ENCODE measurements at regions not wholly inside any gene's neighbourhood (a gene's known extent, or its start where the extent isn't known, plus 50 kb on each side); places are given as distances from the start of the nearest gene placed in this dataset.

GRCh38 chr2:111694700-111695101, 189.3 kb downstream of the ANAPC1 start:
- Histone ChIP-seq H3K9ac (ENCODE audit: low read depth, low read length, poor library complexity, severe bottlenecking) (no peak overlapping the region), H3K9me3 (ENCODE audit: insufficient read depth, low read depth, low read length) (no peaks in the 10 kb centered on the region), H4K20me1 (ENCODE audit: insufficient read depth, low read length, poor library complexity, severe bottlenecking) (no peaks in the 10 kb centered on the region), H3F3A (ENCODE audit: low read depth) (no peaks in the 10 kb centered on the region), H3K4me3 (ENCODE audit: low read length, poor library complexity, severe bottlenecking) (no peak overlapping the region), H3K4me2 (ENCODE audit: low read depth, low read length, poor library complexity, severe bottlenecking) (no peak overlapping the region), H2AFZ (ENCODE audit: low read length) (no peak overlapping the region), H3K9me2 (replicated peaks; ENCODE audit: low read depth, low read length) (no peaks in the 10 kb centered on the region), H3K4me1 (ENCODE audit: insufficient read depth, low read length, poor library complexity, severe bottlenecking) (peaks cover 25% of the 10 kb centered on the region), H3K27me3 (ENCODE audit: insufficient read depth, low read length, poor library complexity, severe bottlenecking) (no peaks in the 10 kb centered on the region), H3K36me3 (ENCODE audit: insufficient read depth, low read length) (no peaks in the 10 kb centered on the region), H3K79me2 (ENCODE audit: insufficient read depth, low read length) (no peaks in the 10 kb centered on the region)
- no peak for TF ChIP-seq EZH2phosphoT487 (IDR thresholded peaks at IDR 0.05; ENCODE audit: borderline replicate concordance)
- no peak for TF ChIP-seq CTCF (conservative IDR thresholded peaks at IDR 0.05; ENCODE audit: low read length)

- H3K4me2 ChIP-seq (ENCODE audit: low read depth, low read length, poor library complexity, severe bottlenecking): no peak overlapping the region
- no peak overlapping the region for H2AFZ ChIP-seq (ENCODE audit: low read length)
- H3K36me3 ChIP-seq (ENCODE audit: insufficient read depth, low read length): no peaks in the 10 kb centered on the region
- no peaks in the 10 kb centered on the region for H3K9me3 ChIP-seq (ENCODE audit: insufficient read depth, low read depth, low read length)
- H4K20me1 ChIP-seq (ENCODE audit: insufficient read depth, low read length, poor library complexity, severe bottlenecking): no peaks in the 10 kb centered on the region
- TF ChIP-seq CTCF (conservative IDR thresholded peaks at IDR 0.05; ENCODE audit: low read length): no peak
- no peak for TF ChIP-seq EZH2phosphoT487 (IDR thresholded peaks at IDR 0.05; ENCODE audit: borderline replicate concordance)
- no peaks in the 10 kb centered on the region for H3F3A ChIP-seq (ENCODE audit: low read depth)
- no peaks in the 10 kb centered on the region for H3K27me3 ChIP-seq (ENCODE audit: insufficient read depth, low read length, poor library complexity, severe bottlenecking)
- no peaks in the 10 kb centered on the region for H3K79me2 ChIP-seq (ENCODE audit: insufficient read depth, low read length)
- H3K4me3 ChIP-seq (ENCODE audit: low read length, poor library complexity, severe bottlenecking): no peak overlapping the region
- H3K9me2 ChIP-seq (replicated peaks; ENCODE audit: low read depth, low read length): no peaks in the 10 kb centered on the region
- H3K4me1 ChIP-seq (ENCODE audit: insufficient read depth, low read length, poor library complexity, severe bottlenecking): peaks cover 28% of the 10 kb centered on the region
- H3K9ac ChIP-seq (ENCODE audit: low read depth, low read length, poor library complexity, severe bottlenecking): no peak overlapping the region
These were observed 188.5 kb downstream of the ANAPC1 start for GRCh38 chr2:111695441-111696007.

- H3K27me3 ChIP-seq (ENCODE audit: insufficient read depth, low read length, poor library complexity, severe bottlenecking): no peaks in the 10 kb centered on the region
- H3K79me2 ChIP-seq (ENCODE audit: insufficient read depth, low read length): no peaks in the 10 kb centered on the region
- H4K20me1 ChIP-seq (ENCODE audit: insufficient read depth, low read length, poor library complexity, severe bottlenecking): no peaks in the 10 kb centered on the region
- no peak overlapping the region for H2AFZ ChIP-seq (ENCODE audit: low read length)
- H3K9ac ChIP-seq (ENCODE audit: low read depth, low read length, poor library complexity, severe bottlenecking): no peak overlapping the region
- TF ChIP-seq CTCF (conservative IDR thresholded peaks at IDR 0.05; ENCODE audit: low read length) (no peak), EZH2phosphoT487 (IDR thresholded peaks at IDR 0.05; ENCODE audit: borderline replicate concordance) (no peak)
- no peaks in the 10 kb centered on the region for H3F3A ChIP-seq (ENCODE audit: low read depth)
- no peaks in the 10 kb centered on the region for H3K36me3 ChIP-seq (ENCODE audit: insufficient read depth, low read length)
- no peak overlapping the region for H3K4me3 ChIP-seq (ENCODE audit: low read length, poor library complexity, severe bottlenecking)
- H3K4me2 ChIP-seq (ENCODE audit: low read depth, low read length, poor library complexity, severe bottlenecking): no peak overlapping the region
- H3K9me2 ChIP-seq (replicated peaks; ENCODE audit: low read depth, low read length): no peaks in the 10 kb centered on the region
- no peaks in the 10 kb centered on the region for H3K9me3 ChIP-seq (ENCODE audit: insufficient read depth, low read depth, low read length)
- H3K4me1 ChIP-seq (ENCODE audit: insufficient read depth, low read length, poor library complexity, severe bottlenecking): peaks cover 34% of the 10 kb centered on the region
These were observed 187.8 kb downstream of the ANAPC1 start for GRCh38 chr2:111696226-111696625.
